Lung (tissue), 11 donors: ENCODE measurements at regions not wholly inside any gene's neighbourhood (a gene's known extent, or its start where the extent isn't known, plus 50 kb on each side); places are given as distances from the start of the nearest gene placed in this dataset.
"Not testable (repeated sequence)": the region's sequence is repeated elsewhere in the genome, so short reads cannot be mapped to it uniquely, and the experiment has no call there.

Experiments used
- ATAC-seq: fragments of 200-7000 bp; cut with Tn5 transposase; one replicate; pipeline ENCODE4 v1.9.1; 2020; ENCODE audit warnings: moderate number of reproducible peaks; ENCODE audit not compliant: insufficient read depth, low FRiP score
- DNase-seq, 3 donors: peaks; one replicate each; pipeline ENCODE4 v3.0.0-alpha.2; 2013 to 2017
- H3K27ac ChIP-seq, 2 donors: one replicate each; pipeline ENCODE4 v1.5.1; 2013; ENCODE audit warnings: mild to moderate bottlenecking in 2 of 2, moderate library complexity in 2 of 2, control low read depth in 1 of 2, inconsistent platforms in 1 of 2, low read depth in 1 of 2, low read length in 1 of 2
- H3K27me3 ChIP-seq, 3 donors: one replicate each; pipeline ENCODE4 v1.5.1; 2013; ENCODE audit warnings: low read length in 2 of 3; ENCODE audit not compliant: control insufficient read depth in 3 of 3, insufficient read depth in 3 of 3
- H3K36me3 ChIP-seq, 4 donors: one replicate each; pipeline ENCODE4 v1.5.1; 2013; ENCODE audit warnings: low read length in 4 of 4, mild to moderate bottlenecking in 1 of 4, moderate library complexity in 1 of 4; ENCODE audit not compliant: control insufficient read depth in 4 of 4, insufficient read depth in 4 of 4
- H3K4me1 ChIP-seq, 5 donors: one replicate each; pipeline ENCODE4 v1.5.1; 2013; ENCODE audit warnings: low read length in 5 of 5, mild to moderate bottlenecking in 2 of 5, moderate library complexity in 1 of 5; ENCODE audit not compliant: control insufficient read depth in 5 of 5, insufficient read depth in 5 of 5
- H3K4me3 ChIP-seq: one replicate; pipeline ENCODE4 v1.5.1; 2013; ENCODE audit warnings: mild to moderate bottlenecking, control low read depth, moderate library complexity
- H3K9ac ChIP-seq, 2 donors: one replicate each; pipeline ENCODE4 v1.5.1; 2013; ENCODE audit warnings: low read length in 2 of 2, control low read depth in 1 of 2; ENCODE audit not compliant: insufficient read depth in 1 of 2
- H3K9me3 ChIP-seq, 4 donors: one replicate each; pipeline ENCODE4 v1.5.1; 2013; ENCODE audit warnings: low read length in 3 of 4, mild to moderate bottlenecking in 1 of 4, moderate library complexity in 1 of 4; ENCODE audit not compliant: control insufficient read depth in 4 of 4, insufficient read depth in 3 of 4
- CTCF ChIP-seq: IDR thresholded peaks from 2 replicates; pipeline ENCODE4 v1.5.1; 2012; ENCODE audit warnings: mild to moderate bottlenecking; ENCODE audit errors: control extremely low read depth, extremely low read depth
- WGBS, 2 donors: extraction: QIAGEN DNeasy Blood & Tissue Kit; methylation state at CpG; one replicate each; pipeline ENCODE4 v1.1.7; 2013; 5-methylcytosine and 5-hydroxymethylcytosine counted together
- donor health status: control.
- donor health status: control.
- donor health status: Bipolar disorder and iron deficiency.
- donor health status: healthy.
- donor health status: DM: yes; HTN: yes; CAD: no.

GRCh38 chr1:78743626-78744025 is 94.0 kb downstream of the IFI44 start:
- no peak overlapping the region for H3K27ac ChIP-seq
- WGBS, 2 donors: 71 to 73% methylated on average over 1 of the region's 1 CpG
- H3K4me3 ChIP-seq: no peak overlapping the region
- ATAC-seq (no peak), DNase-seq (no peak)
- no peaks in the 10 kb centered on the region for H3K27me3 ChIP-seq
- H3K4me1 ChIP-seq: no peaks in the 10 kb centered on the region
- peaks cover 0 to 5% (median 0%) of the 10 kb centered on the region in 4 donors for H3K9me3 ChIP-seq
- TF ChIP-seq CTCF: no peak
- no peaks in the 10 kb centered on the region for H3K36me3 ChIP-seq
- H3K9ac ChIP-seq: no peak overlapping the region

- Histone ChIP-seq H3K4me3 (no peak overlapping the region), H3K9me3 (no peaks in the 10 kb centered on the region), H3K9ac (no peak overlapping the region), H3K36me3 (no peaks in the 10 kb centered on the region), H3K4me1 (no peaks in the 10 kb centered on the region), H3K27me3 (no peaks in the 10 kb centered on the region), H3K27ac (no peak overlapping the region)
- no peak for TF ChIP-seq CTCF
- DNase-seq (no peak), ATAC-seq (no peak)
Measured at GRCh38 chr1:78745111-78745510, 95.5 kb downstream of the IFI44 start.

- H3K27ac ChIP-seq, H3K4me3 ChIP-seq, H3K9me3 ChIP-seq, DNase-seq, H3K9ac ChIP-seq, H3K4me1 ChIP-seq, ATAC-seq, H3K36me3 ChIP-seq, H3K27me3 ChIP-seq: not testable (repeated sequence)
- WGBS, 2 donors: 92 to 95% methylated on average over 2 of the region's 2 CpGs
Measured at GRCh38 chr1:78753679-78754078, 104.0 kb downstream of the IFI44 start.

GRCh38 chr1:78755986-78756385 is 106.4 kb downstream of the IFI44 start:
- Histone ChIP-seq H3K27me3 (no peaks in the 10 kb centered on the region), H3K4me1 (no peaks in the 10 kb centered on the region), H3K27ac (no peak overlapping the region), H3K4me3 (no peak overlapping the region), H3K9ac (no peak overlapping the region), H3K36me3 (no peaks in the 10 kb centered on the region), H3K9me3 (peaks cover 0 to 3% (median 0%) of the 10 kb centered on the region in 4 donors)
- TF ChIP-seq CTCF: no peak
- DNase-seq (no peak), ATAC-seq (no peak)
